Ishikawa (cell line): ENCODE measurements at regions not wholly inside any gene's neighbourhood (a gene's known extent, or its start where the extent isn't known, plus 50 kb on each side); places are given as distances from the start of the nearest gene placed in this dataset.

ENCODE experiments used
- CEBPB ChIP-seq: IDR thresholded peaks from 2 replicates; pipeline ENCODE4 v1.6.1; 2012
- CREB1 ChIP-seq: IDR thresholded peaks from 2 replicates; pipeline ENCODE4 v1.6.1; 2012; ENCODE audit warnings: low read depth
- EGR1 ChIP-seq: IDR thresholded peaks from 2 replicates; pipeline ENCODE4 v1.6.1; 2012
- EP300 ChIP-seq: IDR thresholded peaks from 2 replicates; pipeline ENCODE4 v1.6.1; 2012; ENCODE audit warnings: borderline replicate concordance
- FOXM1 ChIP-seq: IDR thresholded peaks from 2 replicates; pipeline ENCODE4 v1.6.1; 2012; ENCODE audit warnings: low read depth, borderline replicate concordance
- NFIC ChIP-seq: IDR thresholded peaks from 2 replicates; pipeline ENCODE4 v1.6.1; 2012
- RAD21 ChIP-seq: IDR thresholded peaks from 2 replicates; pipeline ENCODE4 v1.6.1; 2012; ENCODE audit warnings: low read depth
- TAF1 ChIP-seq: IDR thresholded peaks from 2 replicates; pipeline ENCODE4 v1.6.1; 2012; ENCODE audit warnings: low read depth, mild to moderate bottlenecking
- TCF12 ChIP-seq: IDR thresholded peaks from 2 replicates; pipeline ENCODE4 v1.6.1; 2012; ENCODE audit warnings: low read depth
- TEAD4 ChIP-seq: IDR thresholded peaks from 2 replicates; pipeline ENCODE4 v1.6.1; 2012
- YY1 ChIP-seq: IDR thresholded peaks from 2 replicates; pipeline ENCODE4 v1.6.1; 2012; ENCODE audit warnings: low read depth
- ZBTB7A ChIP-seq: IDR thresholded peaks from 2 replicates; pipeline ENCODE4 v1.6.1; 2012; ENCODE audit warnings: low read depth
- TF ChIP-seq, protein P1 (sequence below): IDR thresholded peaks from 2 replicates; pipeline ENCODE4 v1.6.1; 2012
- TF ChIP-seq, protein P2 (sequence below): IDR thresholded peaks from 2 replicates; pipeline ENCODE4 v1.6.1; 2012
- TF ChIP-seq, protein P3 (sequence below): IDR thresholded peaks from 2 replicates; pipeline ENCODE4 v1.6.1; 2012; ENCODE audit warnings: low read depth, mild to moderate bottlenecking

DNA sequence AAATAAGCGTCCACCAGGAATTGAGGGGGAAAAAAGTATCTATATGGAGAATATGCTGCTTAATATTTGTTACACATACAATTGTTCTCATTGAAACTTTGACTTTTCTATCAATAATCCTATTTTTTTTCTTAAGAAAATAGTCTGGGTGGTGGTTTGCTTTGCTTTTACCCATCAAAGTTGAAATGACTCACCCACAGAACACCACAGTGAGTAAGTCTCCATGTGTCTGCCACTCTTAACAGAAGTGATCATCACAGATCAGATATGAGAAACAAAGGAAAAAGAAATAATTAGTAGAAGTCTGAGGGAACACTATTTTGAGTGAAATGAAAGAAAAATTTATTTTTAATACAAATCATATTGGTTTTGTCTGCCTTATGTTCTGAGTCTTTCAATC, 742.8 kb downstream of the CDH9 start:
- TF ChIP-seq RAD21 (no peak), CEBPB (no peak), EGR1 (no peak), FOXM1 (no peak)

DNA sequence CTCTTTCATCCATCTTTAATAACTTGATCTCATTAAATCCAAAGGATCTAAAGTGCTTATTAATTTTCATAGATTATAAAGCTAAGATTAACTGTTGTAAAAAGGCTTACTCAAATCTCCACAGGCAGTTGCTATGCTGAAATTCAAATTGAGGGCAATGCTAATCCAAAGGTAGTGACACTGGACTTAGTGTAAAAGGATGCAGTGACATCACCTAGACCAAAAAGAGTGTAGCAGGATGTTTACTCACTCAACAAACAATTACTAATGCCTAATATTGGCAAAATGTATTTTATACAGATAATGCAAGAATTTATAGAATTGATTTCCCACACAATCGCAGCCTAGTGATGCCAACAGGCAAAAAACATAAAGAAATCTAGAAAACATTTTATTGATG, 756.2 kb downstream of the CDH9 start:
- TF ChIP-seq FOXM1 (no peak), EP300 (no peak), TEAD4 (no peak), YY1 (no peak), ZBTB7A (no peak)
- TF ChIP-seq, protein P1, sequence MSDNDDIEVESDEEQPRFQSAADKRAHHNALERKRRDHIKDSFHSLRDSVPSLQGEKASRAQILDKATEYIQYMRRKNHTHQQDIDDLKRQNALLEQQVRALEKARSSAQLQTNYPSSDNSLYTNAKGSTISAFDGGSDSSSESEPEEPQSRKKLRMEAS = no peak

DNA sequence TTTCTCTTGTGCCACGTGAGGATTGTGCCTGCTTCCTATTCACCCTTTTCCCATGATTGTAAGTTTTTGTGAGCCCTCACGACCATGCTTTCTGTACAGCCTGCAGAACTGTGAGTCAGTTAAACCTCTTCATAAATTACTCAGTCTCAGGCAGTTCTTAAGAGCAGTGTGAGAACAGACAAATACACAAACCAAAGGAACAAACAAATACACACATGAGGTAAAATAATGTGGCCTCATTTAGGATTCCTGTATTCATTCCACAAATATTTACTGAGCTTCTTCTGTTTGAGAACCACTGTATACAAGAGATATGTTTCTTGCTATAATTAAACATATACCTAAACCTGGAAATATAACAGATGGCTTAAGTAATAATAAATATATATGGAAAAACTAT, 760.3 kb downstream of the CDH9 start:
- TF ChIP-seq CEBPB = no peak
- no peak for TF ChIP-seq RAD21
- TF ChIP-seq NFIC = no peak
- no peak for TF ChIP-seq ZBTB7A
- TF ChIP-seq, protein P1 = no peak

DNA sequence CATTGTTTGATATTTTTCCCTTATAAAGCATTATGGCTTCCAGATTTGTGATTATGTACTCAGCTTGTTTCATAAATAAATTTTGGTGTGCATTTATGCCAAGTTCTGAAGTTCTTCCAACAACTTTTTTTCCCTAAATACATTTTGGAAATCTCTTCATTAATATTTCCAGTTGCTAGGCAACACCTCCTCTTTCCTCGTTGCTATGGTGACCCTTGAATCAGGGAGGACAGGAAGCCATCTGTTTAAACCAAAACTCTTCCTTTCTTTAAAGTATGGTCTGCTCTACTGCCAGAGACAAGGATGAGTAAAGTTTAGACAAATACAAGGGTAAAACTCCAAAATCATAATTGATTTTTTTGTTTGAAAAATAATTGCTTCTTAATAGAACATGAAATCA, 779.3 kb downstream of the CDH9 start:
- TF ChIP-seq, protein P2, sequence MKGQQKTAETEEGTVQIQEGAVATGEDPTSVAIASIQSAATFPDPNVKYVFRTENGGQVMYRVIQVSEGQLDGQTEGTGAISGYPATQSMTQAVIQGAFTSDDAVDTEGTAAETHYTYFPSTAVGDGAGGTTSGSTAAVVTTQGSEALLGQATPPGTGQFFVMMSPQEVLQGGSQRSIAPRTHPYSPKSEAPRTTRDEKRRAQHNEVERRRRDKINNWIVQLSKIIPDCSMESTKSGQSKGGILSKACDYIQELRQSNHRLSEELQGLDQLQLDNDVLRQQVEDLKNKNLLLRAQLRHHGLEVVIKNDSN = no peak
- TF ChIP-seq ZBTB7A (no peak), CREB1 (no peak), CEBPB (no peak), EP300 (no peak), YY1 (no peak), FOXM1 (no peak), TCF12 (no peak), EGR1 (no peak), TEAD4 (no peak), RAD21 (no peak), NFIC (no peak)
- TF ChIP-seq, protein P1 = no peak
- TF ChIP-seq, protein P3, sequence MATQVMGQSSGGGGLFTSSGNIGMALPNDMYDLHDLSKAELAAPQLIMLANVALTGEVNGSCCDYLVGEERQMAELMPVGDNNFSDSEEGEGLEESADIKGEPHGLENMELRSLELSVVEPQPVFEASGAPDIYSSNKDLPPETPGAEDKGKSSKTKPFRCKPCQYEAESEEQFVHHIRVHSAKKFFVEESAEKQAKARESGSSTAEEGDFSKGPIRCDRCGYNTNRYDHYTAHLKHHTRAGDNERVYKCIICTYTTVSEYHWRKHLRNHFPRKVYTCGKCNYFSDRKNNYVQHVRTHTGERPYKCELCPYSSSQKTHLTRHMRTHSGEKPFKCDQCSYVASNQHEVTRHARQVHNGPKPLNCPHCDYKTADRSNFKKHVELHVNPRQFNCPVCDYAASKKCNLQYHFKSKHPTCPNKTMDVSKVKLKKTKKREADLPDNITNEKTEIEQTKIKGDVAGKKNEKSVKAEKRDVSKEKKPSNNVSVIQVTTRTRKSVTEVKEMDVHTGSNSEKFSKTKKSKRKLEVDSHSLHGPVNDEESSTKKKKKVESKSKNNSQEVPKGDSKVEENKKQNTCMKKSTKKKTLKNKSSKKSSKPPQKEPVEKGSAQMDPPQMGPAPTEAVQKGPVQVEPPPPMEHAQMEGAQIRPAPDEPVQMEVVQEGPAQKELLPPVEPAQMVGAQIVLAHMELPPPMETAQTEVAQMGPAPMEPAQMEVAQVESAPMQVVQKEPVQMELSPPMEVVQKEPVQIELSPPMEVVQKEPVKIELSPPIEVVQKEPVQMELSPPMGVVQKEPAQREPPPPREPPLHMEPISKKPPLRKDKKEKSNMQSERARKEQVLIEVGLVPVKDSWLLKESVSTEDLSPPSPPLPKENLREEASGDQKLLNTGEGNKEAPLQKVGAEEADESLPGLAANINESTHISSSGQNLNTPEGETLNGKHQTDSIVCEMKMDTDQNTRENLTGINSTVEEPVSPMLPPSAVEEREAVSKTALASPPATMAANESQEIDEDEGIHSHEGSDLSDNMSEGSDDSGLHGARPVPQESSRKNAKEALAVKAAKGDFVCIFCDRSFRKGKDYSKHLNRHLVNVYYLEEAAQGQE = no peak

DNA sequence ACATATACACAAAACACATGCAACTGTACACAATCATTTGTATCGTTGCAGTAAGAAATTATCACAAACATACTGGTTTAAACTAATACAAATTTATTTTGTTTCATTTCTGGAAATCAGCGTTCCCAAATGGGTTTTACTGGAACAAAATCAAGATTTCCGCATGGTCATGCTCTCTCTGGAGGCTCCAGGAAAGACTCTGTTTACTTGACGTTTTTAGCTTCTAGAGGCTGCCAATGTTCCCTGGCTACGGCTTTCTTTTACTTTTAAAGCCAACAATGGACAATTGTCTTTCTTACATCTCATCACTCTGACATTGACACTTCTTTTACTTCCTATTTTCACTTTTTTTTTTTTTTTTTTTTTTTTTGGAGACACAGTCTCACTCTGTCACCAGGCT, 793.1 kb downstream of the CDH9 start:
- TF ChIP-seq EP300 = no peak
- no peak for TF ChIP-seq TCF12
- no peak for TF ChIP-seq TEAD4
- no peak for TF ChIP-seq EGR1
- no peak for TF ChIP-seq CREB1
- TF ChIP-seq TAF1 = no peak
- no peak for TF ChIP-seq RAD21
- TF ChIP-seq, protein P1 = no peak
- TF ChIP-seq CEBPB = no peak
- TF ChIP-seq ZBTB7A = no peak
- TF ChIP-seq YY1 = no peak

DNA sequence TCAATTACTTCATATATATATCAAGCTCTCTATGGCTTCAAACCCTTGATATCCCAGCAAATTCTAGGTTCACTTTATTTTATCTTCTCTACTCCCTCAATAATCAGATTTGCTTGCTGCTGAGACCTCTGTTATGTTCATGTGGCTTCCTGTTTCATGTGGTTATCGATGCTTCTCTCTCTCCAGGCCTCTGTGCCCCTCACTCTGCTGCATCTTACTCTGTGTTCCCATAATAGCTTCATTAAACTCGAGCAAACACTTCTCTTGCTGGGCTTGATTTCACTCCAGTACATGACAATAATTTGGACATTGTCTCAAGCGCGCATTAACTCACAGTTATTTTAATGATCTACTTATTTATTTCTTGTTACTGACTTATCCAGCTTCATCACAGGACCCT, 798.8 kb downstream of the CDH9 start:
- TF ChIP-seq RAD21 (no peak), EGR1 (no peak), TAF1 (no peak), CREB1 (no peak), ZBTB7A (no peak), TCF12 (no peak), YY1 (no peak)

DNA sequence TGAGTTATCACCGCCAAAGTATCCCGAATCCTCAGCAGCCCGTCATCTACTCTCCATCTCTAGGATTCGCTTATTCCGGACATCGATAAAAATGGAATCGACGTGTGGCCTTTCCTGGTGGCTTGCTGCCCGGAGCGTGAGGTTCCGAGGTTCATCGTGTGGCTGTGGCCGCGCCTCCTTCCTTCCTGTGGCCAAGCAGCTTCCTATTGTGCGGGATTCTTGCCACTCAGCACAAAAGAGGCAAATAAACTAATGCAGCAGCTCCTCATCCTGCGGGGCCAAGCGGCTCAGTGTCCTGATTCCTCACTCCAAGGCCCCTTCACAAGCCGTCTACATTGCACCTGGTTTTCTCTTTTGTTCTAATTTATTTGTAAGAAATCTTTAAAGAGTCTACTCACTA, 800.9 kb downstream of the CDH9 start:
- TF ChIP-seq, protein P3 = no peak
- no peak for TF ChIP-seq TEAD4

DNA sequence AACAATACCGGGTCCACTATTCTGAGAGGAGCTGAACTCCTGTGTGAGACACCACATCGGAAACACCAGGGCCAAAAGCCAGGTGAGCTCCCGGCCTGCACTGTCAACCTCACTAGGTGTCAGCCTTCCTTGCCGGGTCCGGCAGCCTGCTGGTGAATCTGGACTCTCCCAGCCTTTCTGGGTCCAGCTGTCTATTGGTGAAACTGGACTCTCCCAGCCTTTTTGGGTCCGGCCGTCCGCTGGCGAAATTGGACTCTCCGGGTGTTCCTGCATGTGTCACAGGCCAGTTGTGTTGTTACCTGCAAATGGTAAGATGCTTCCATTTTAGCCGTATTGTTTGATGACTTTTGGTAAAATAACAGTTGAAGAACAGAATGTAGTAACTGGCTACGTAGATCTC, 801.5 kb downstream of the CDH9 start:
- TF ChIP-seq, protein P2 = no peak
- TF ChIP-seq TAF1 (no peak), TCF12 (no peak), RAD21 (no peak)
